Keratinocyte (primary cell): ENCODE measurements at regions not wholly inside any gene's neighbourhood (a gene's known extent, or its start where the extent isn't known, plus 50 kb on each side); places are given as distances from the start of the nearest gene placed in this dataset.

Experiments
- DNase-seq: peaks from one replicate; pipeline ENCODE4 v3.0.0-alpha.2; 2011; ENCODE audit warnings: low read depth, missing footprints, low spot score
- FAIRE-seq: peaks from 2 replicates; lab custom pipeline; 2011; peaks lifted over from hg19 to GRCh38; lab: Jason Lieb, UNC
- H2AFZ ChIP-seq: 2 replicates; pipeline ENCODE4 v1.6.0; 2012; ENCODE audit warnings: low read length, control low read depth, inconsistent platforms; ENCODE audit not compliant: control insufficient read depth
- H3K27ac ChIP-seq: 2 replicates; pipeline ENCODE4 v1.5.1; 2011; ENCODE audit warnings: low read length; ENCODE audit not compliant: control insufficient read depth, insufficient read depth
- H3K27me3 ChIP-seq: 3 replicates; pipeline ENCODE4 v1.6.0; 2011; ENCODE audit warnings: low read length; ENCODE audit not compliant: control insufficient read depth, insufficient read depth; ENCODE audit errors: extremely low read depth
- H3K36me3 ChIP-seq, 2 experiments: 2 replicates in 1 of 2; 3 replicates in 1 of 2; pipeline ENCODE4 v1.5.1; 2011; ENCODE audit warnings: low read length in 2 of 2, mild to moderate bottlenecking in 1 of 2; ENCODE audit not compliant: control insufficient read depth in 2 of 2, insufficient read depth in 2 of 2; ENCODE audit errors: extremely low read depth in 1 of 2
- H3K4me1 ChIP-seq: 3 replicates; pipeline ENCODE4 v1.5.1; 2011; ENCODE audit warnings: low read length; ENCODE audit not compliant: control insufficient read depth, insufficient read depth; ENCODE audit errors: extremely low read depth
- H3K4me2 ChIP-seq: 3 replicates; pipeline ENCODE4 v1.6.0; 2011; ENCODE audit warnings: low read depth, low read length; ENCODE audit not compliant: control insufficient read depth, insufficient read depth; ENCODE audit errors: extremely low read depth
- H3K4me3 ChIP-seq, 3 experiments: fragments of 200-600 bp in 1 of 3; sonication (generic) in 1 of 3; 2 replicates in 2 of 3; 3 replicates in 1 of 3; pipeline ENCODE4 v1.5.1; 2011 to 2016; ENCODE audit warnings: low read length in 3 of 3, mild to moderate bottlenecking in 3 of 3, control low read depth in 2 of 3, inconsistent platforms in 1 of 3, low read depth in 1 of 3, mixed read lengths in 1 of 3, mixed run types in 1 of 3, moderate library complexity in 1 of 3; ENCODE audit not compliant: control insufficient read depth in 2 of 3, insufficient read depth in 2 of 3; ENCODE audit errors: extremely low read depth in 1 of 3
- H3K79me2 ChIP-seq: 2 replicates; pipeline ENCODE4 v1.6.0; 2012; ENCODE audit warnings: low read length; ENCODE audit not compliant: control insufficient read depth, insufficient read depth
- H3K9ac ChIP-seq: 3 replicates; pipeline ENCODE4 v1.6.0; 2011; ENCODE audit warnings: low read length; ENCODE audit not compliant: control insufficient read depth, insufficient read depth; ENCODE audit errors: extremely low read depth
- H3K9me1 ChIP-seq: 3 replicates; pipeline ENCODE4 v1.6.0; 2011; ENCODE audit warnings: low read length; ENCODE audit not compliant: control insufficient read depth, insufficient read depth; ENCODE audit errors: extremely low read depth
- H3K9me3 ChIP-seq: 2 replicates; pipeline ENCODE4 v1.5.1; 2012; ENCODE audit warnings: low read depth, low read length; ENCODE audit not compliant: control insufficient read depth
- H4K20me1 ChIP-seq: 3 replicates; pipeline ENCODE4 v1.6.0; 2011; ENCODE audit warnings: low read length; ENCODE audit not compliant: control insufficient read depth, insufficient read depth; ENCODE audit errors: extremely low read depth
- EZH2 ChIP-seq: IDR thresholded peaks from one replicate; pipeline ENCODE4 v1.6.1; 2012; ENCODE audit warnings: inconsistent platforms, mild to moderate bottlenecking, low read length, moderate library complexity
- dilution Hi-C: fragments of 300-500 bp; cut with MboI; formaldehyde crosslinking; loops from one replicate; pipeline ENCODE4 v1.7.0; 2020; ENCODE audit warnings: low sequenced_read_pairs; ENCODE audit not compliant: extremely low pct_ligation_motif_present
- TF ChIP-seq, protein P1 (sequence below), 3 experiments: IDR thresholded peaks in 1 of 3; conservative IDR thresholded peaks in 1 of 3; optimal IDR thresholded peaks in 1 of 3; 2 replicates in 2 of 3; 3 replicates in 1 of 3; pipeline versions ENCODE3 to v1.5.1; 2011; ENCODE audit warnings: low read length in 3 of 3, mild to moderate bottlenecking in 3 of 3, moderate library complexity in 2 of 3, control low read depth in 1 of 3, inconsistent platforms in 1 of 3; ENCODE audit not compliant: insufficient read depth in 2 of 3; ENCODE audit errors: extremely low read depth in 1 of 3

DNA sequence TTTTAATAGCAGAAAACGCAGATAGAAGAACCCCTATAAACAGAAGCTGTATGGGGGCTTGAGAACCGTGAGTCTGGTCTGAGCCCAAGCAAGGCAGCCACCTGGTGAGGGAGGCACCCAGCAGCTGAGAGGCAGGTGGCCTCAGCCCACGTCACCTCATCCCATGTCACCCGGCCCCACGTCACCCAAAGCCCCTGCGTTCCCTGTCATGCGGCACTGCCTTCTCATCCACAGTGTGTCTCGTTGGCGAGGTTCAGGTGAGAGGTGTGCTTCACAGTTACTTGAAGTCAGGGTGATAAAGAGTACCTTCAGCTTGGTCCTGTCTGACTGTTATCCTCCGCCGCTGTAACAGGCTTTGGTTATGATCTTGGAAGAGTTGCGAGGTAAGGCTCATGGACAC lies 80.6 kb upstream of the IRX4 start:
- no peak overlapping the region for H3K4me3 ChIP-seq
- no peaks in the 10 kb centered on the region for H3K27me3 ChIP-seq
- FAIRE-seq (no peak), DNase-seq (no peak)
- no peaks in the 10 kb centered on the region for H3K9me3 ChIP-seq
- no peaks in the 10 kb centered on the region for H3K79me2 ChIP-seq
- H3K9me1 ChIP-seq, result no peaks in the 10 kb centered on the region
- H3K4me2 ChIP-seq, result peak overlapping the region; percentile 52
- H3K4me1 ChIP-seq, result peaks cover 16% of the 10 kb centered on the region
- dilution Hi-C loops, result no loop called here
- H3K36me3 ChIP-seq, result peaks cover 0 to 2% of the 10 kb centered on the region in 2 experiments
- TF ChIP-seq EZH2, result no peak
- TF ChIP-seq, protein P1, sequence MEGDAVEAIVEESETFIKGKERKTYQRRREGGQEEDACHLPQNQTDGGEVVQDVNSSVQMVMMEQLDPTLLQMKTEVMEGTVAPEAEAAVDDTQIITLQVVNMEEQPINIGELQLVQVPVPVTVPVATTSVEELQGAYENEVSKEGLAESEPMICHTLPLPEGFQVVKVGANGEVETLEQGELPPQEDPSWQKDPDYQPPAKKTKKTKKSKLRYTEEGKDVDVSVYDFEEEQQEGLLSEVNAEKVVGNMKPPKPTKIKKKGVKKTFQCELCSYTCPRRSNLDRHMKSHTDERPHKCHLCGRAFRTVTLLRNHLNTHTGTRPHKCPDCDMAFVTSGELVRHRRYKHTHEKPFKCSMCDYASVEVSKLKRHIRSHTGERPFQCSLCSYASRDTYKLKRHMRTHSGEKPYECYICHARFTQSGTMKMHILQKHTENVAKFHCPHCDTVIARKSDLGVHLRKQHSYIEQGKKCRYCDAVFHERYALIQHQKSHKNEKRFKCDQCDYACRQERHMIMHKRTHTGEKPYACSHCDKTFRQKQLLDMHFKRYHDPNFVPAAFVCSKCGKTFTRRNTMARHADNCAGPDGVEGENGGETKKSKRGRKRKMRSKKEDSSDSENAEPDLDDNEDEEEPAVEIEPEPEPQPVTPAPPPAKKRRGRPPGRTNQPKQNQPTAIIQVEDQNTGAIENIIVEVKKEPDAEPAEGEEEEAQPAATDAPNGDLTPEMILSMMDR (optimal IDR thresholded peaks at IDR 0.05 in 1 of 3, IDR thresholded peaks at IDR 0.05 in 1 of 3, conservative IDR thresholded peaks at IDR 0.05 in 1 of 3; ENCODE audit: extremely low read depth in 1 of 3, insufficient read depth in 2 of 3, low read length in 3 of 3), result no peak
- no peaks in the 10 kb centered on the region for H4K20me1 ChIP-seq
- H2AFZ ChIP-seq, result no peak overlapping the region
- peak overlapping the region; percentile 94 for H3K27ac ChIP-seq
- peak overlapping the region; percentile 63 for H3K9ac ChIP-seq

DNA sequence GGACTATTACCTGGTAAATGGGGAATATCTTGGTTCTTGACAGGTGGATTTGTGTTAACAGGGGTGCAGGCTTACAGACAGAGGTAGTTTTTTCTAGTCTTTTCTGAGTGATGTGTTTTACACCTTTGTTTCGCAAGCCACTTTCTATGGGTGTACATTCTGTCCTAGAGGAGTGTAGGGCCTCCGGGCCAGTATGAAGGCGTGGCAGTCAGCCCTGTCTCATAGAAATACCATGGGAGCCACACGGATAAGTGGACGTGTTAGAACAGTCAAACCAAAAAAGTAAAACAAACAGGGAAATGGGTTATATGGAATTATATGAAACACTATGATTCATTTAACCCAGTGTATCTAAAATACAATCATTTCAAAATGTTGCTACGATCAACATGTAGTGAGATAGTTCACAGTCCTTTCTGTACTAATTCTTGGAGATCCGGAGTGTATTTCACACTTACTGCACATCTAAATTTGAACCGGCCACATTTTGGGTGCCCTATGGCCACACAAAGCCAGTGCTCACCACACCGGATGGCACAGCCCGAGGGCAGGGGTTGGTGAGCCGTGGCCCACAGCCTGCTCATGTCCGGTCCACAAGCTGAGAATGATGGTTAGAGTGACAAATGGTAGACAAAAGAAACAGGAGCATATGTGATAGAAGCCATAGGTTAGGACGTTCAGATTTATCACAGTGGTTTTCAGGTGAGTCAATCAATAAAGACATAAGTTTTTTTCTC lies 80.1 kb upstream of the IRX4 start:
- H3K4me1 ChIP-seq, result peaks cover 16% of the 10 kb centered on the region
- H3K9me1 ChIP-seq, result no peaks in the 10 kb centered on the region
- peak overlapping the region; percentile 16 for H2AFZ ChIP-seq
- H3K36me3 ChIP-seq, result peaks cover 0 to 4% of the 10 kb centered on the region in 2 experiments
- H3K9me3 ChIP-seq, result no peaks in the 10 kb centered on the region
- H3K27me3 ChIP-seq, result no peaks in the 10 kb centered on the region
- H3K27ac ChIP-seq, result peak overlapping the region; percentile 94
- no peaks in the 10 kb centered on the region for H3K79me2 ChIP-seq
- H4K20me1 ChIP-seq, result no peaks in the 10 kb centered on the region
- H3K9ac ChIP-seq, result peak overlapping the region; percentile 63
- no peak overlapping the region for H3K4me3 ChIP-seq
- DNase-seq (peak; percentile 83), FAIRE-seq (peak; percentile 69)
- TF ChIP-seq, protein P1 (optimal IDR thresholded peaks at IDR 0.05 in 1 of 3, IDR thresholded peaks at IDR 0.05 in 1 of 3, conservative IDR thresholded peaks at IDR 0.05 in 1 of 3; ENCODE audit: extremely low read depth in 1 of 3, insufficient read depth in 2 of 3, low read length in 3 of 3), result no peak
- TF ChIP-seq EZH2, result no peak
- H3K4me2 ChIP-seq, result peak overlapping the region; percentile 52
- dilution Hi-C loops, result no loop called here
